ENCODE measurements at regions not wholly inside any gene's neighbourhood (a gene's known extent, or its start where the extent isn't known, plus 50 kb on each side); places are given as distances from the start of the nearest gene placed in this dataset.

DNA sequence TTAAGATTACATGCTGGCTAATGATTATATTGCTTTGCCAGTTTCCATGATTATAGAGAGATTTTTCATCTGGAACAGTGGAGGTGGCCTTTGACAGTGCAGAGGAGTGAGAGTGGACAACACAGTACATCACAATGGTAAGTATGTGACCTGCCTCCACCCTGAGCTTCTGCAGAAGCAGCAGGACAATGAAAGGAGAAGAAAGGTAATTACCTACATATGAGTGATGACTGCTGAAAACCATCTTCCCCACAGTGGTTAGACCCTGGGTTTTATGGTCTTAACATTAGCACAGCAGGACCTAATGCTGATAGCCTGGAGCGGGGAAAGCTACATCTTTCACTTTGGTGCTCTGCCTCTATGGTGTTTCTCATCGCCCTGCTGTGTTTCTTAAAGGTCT lies 454.7 kb upstream of the DDI1 start:
- no peak overlapping the region for H3K4me3 ChIP-seq
- TF ChIP-seq, protein P1, sequence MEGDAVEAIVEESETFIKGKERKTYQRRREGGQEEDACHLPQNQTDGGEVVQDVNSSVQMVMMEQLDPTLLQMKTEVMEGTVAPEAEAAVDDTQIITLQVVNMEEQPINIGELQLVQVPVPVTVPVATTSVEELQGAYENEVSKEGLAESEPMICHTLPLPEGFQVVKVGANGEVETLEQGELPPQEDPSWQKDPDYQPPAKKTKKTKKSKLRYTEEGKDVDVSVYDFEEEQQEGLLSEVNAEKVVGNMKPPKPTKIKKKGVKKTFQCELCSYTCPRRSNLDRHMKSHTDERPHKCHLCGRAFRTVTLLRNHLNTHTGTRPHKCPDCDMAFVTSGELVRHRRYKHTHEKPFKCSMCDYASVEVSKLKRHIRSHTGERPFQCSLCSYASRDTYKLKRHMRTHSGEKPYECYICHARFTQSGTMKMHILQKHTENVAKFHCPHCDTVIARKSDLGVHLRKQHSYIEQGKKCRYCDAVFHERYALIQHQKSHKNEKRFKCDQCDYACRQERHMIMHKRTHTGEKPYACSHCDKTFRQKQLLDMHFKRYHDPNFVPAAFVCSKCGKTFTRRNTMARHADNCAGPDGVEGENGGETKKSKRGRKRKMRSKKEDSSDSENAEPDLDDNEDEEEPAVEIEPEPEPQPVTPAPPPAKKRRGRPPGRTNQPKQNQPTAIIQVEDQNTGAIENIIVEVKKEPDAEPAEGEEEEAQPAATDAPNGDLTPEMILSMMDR (IDR thresholded peaks at IDR 0.05) = no peak
- TF ChIP-seq POLR2AphosphoS5 (IDR thresholded peaks at IDR 0.05) (no peak), EP300 (IDR thresholded peaks at IDR 0.05) (no peak), POLR2A (IDR thresholded peaks at IDR 0.05) (no peak)
- no peaks in the 10 kb centered on the region for H3K4me1 ChIP-seq
- H3K27ac ChIP-seq = no peak overlapping the region
- no peaks in the 10 kb centered on the region for H3K9me3 ChIP-seq
- no peaks in the 10 kb centered on the region for H3K36me3 ChIP-seq
- H3K27me3 ChIP-seq = no peaks in the 10 kb centered on the region
- 51 to 89% (median 82%) methylated on average over 2 of the region's 2 CpGs for WGBS, 5 donors
- intact Hi-C loops (cut with DNase I; ENCODE audit: low total_unique reads) = no loop called here
- peak in 1 of 2 donors; percentile 5 for DNase-seq

DNA sequence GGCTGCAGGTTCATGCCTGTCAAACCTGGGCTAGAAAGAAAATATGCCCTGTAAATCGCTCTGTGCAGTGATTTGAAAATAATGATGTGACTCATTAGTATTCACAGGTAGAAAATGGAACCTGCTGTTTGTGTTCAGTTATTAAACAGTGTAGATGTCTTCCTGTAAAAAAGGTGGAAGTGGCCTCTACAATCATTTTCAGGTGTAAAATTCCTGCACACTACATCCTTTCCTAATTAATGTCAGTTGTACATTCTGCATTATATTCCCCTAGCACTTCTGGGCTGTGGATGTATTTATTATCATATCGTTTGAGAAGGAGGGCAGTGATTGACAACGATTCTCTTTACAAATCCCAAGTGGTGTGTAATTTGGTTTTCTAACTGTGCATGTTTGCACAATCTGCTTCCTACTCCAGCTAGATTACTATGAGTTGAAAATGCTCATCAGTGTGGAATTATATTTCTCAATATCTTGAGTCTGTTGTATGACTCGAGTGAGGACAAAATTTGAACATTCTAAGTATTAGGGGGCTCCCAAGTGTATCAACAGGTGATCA lies 454.0 kb upstream of the DDI1 start:
- intact Hi-C loops (cut with DNase I; ENCODE audit: low total_unique reads) = no loop called here
- DNase-seq = no peak
- no peaks in the 10 kb centered on the region for H3K36me3 ChIP-seq

DNA sequence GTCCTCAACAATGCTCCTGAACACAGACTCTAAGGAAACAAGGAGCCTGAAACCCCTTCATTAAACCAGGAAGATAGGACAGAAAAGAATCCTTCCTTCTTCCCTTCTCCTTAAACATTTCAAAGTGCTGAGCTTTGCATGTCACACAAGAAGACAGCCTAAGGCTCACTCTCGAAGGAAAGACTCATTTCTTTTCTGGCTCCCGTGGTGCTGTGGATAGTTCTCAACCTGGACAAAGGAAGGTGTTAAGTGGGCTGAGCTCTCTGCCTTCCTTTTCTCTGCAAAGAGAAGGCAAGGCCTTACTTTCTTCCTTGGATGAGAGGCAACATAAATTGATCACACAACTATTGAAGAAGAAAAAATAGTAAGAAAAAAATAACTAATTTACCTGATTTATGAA lies 452.4 kb upstream of the DDI1 start:
- DNase-seq = no peak
- intact Hi-C loops (cut with DNase I; ENCODE audit: low total_unique reads) = no loop called here
- H3K27ac ChIP-seq = no peak overlapping the region

More for the DNA sequence above, 454.0 kb upstream of the DDI1 start:
- Histone ChIP-seq H3K9me3 (no peaks in the 10 kb centered on the region), H3K4me3 (no peak overlapping the region), H3K27ac (no peak overlapping the region), H3K27me3 (no peaks in the 10 kb centered on the region), H3K4me1 (no peaks in the 10 kb centered on the region)
- TF ChIP-seq, protein P1 (IDR thresholded peaks at IDR 0.05) = no peak
- TF ChIP-seq POLR2AphosphoS5 (IDR thresholded peaks at IDR 0.05) = no peak
- no peak for TF ChIP-seq EP300 (IDR thresholded peaks at IDR 0.05)
- no peak for TF ChIP-seq POLR2A (IDR thresholded peaks at IDR 0.05)
- 72 to 82% (median 76%) methylated on average over 4 of the region's 4 CpGs for whole genome bisulfite sequencing, 5 donors

DNA sequence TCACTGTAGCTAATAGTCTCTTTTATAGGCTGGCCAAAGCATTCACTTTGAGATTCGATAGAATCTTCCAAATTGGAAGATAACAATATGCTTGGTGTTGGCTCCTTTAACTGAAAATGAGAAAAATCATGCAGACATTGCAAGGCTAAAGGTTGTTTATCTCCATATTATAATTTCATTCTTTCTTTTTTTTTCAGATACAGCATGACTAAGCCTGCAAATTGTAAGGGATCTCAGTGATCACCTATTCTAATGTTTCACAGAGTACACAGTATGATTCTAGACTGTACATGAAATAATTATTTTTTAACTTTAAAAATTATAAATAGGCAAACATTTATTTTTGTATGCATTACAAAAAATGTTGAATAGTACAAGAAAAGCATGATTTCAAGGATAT lies 451.7 kb upstream of the DDI1 start:
- Histone ChIP-seq H3K36me3 (no peaks in the 10 kb centered on the region), H3K27ac (no peak overlapping the region), H3K27me3 (no peaks in the 10 kb centered on the region), H3K4me3 (no peak overlapping the region), H3K4me1 (no peaks in the 10 kb centered on the region), H3K9me3 (no peaks in the 10 kb centered on the region)
- 74 to 92% (median 81%) methylated on average over 1 of the region's 1 CpG for WGBS, 5 donors
- DNase-seq = no peak
- TF ChIP-seq POLR2AphosphoS5 (IDR thresholded peaks at IDR 0.05) (no peak), POLR2A (IDR thresholded peaks at IDR 0.05) (no peak), EP300 (IDR thresholded peaks at IDR 0.05) (no peak)
- TF ChIP-seq, protein P1 (IDR thresholded peaks at IDR 0.05) = no peak
- intact Hi-C loops (cut with DNase I; ENCODE audit: low total_unique reads) = no loop called here

More for the DNA sequence above, 452.4 kb upstream of the DDI1 start:
- no peaks in the 10 kb centered on the region for H3K36me3 ChIP-seq
- no peaks in the 10 kb centered on the region for H3K9me3 ChIP-seq
- WGBS, 5 donors = 39 to 49% (median 43%) methylated on average over 2 of the region's 2 CpGs
- no peaks in the 10 kb centered on the region for H3K27me3 ChIP-seq
- H3K4me3 ChIP-seq = no peak overlapping the region
- TF ChIP-seq POLR2A (IDR thresholded peaks at IDR 0.05) = no peak
- no peak for TF ChIP-seq EP300 (IDR thresholded peaks at IDR 0.05)
- TF ChIP-seq POLR2AphosphoS5 (IDR thresholded peaks at IDR 0.05) = no peak
- TF ChIP-seq, protein P1 (IDR thresholded peaks at IDR 0.05) = no peak
- H3K4me1 ChIP-seq = no peaks in the 10 kb centered on the region

Measured in stomach (tissue), 8 donors.